ENCODE measurements at regions not wholly inside any gene's neighbourhood (a gene's known extent, or its start where the extent isn't known, plus 50 kb on each side); places are given as distances from the start of the nearest gene placed in this dataset.

- DNase-seq = no peak
Observed at GRCh38 chr4:123878976-123879375, 482.4 kb downstream of the SPRY1 start.

DNA sequence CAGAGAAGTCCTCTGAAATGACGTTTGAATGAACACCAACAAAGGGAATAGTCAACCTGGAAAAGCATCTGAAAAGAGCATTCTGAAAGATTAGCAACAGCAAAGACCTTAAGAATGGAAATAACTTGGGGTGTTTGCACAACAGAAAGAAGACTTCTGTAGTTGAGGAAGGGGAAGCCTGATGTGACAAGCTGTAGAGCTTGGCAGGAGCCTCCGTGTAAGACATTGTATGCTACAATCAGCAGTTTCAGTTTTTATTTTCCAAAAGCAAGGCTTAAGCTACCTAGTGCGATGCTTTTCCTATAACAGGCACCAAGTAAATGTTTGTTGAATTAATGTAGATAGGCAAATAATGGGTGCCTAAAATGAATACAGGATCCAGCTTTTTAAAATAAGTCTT, 484.0 kb downstream of the SPRY1 start:
- DNase-seq = no peak

- DNase-seq = no peak
Observed at GRCh38 chr4:123884922-123885321, 488.3 kb downstream of the SPRY1 start.

- DNase-seq = no peak
Observed at GRCh38 chr4:123889507-123889906, 492.9 kb downstream of the SPRY1 start.

DNA sequence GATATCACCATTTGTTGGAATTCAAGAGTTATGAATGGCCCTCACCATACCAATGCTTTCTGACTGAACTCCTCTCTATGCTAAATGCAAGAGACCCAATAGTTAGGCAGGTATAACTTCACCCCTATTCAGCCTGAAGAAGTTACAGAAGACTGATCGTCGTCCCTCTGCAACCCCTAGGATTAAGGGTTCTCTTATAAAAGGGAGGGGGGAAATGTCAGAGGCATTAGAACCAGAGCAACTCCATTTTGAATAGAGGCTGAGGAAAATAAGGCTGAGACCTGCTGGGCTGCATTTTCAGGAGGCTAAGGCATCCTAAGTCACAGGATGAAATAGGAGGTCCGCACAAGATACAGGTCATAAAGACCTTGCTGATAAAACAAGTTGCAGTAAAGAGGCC, 494.3 kb downstream of the SPRY1 start:
- no peak for DNase-seq

DNA sequence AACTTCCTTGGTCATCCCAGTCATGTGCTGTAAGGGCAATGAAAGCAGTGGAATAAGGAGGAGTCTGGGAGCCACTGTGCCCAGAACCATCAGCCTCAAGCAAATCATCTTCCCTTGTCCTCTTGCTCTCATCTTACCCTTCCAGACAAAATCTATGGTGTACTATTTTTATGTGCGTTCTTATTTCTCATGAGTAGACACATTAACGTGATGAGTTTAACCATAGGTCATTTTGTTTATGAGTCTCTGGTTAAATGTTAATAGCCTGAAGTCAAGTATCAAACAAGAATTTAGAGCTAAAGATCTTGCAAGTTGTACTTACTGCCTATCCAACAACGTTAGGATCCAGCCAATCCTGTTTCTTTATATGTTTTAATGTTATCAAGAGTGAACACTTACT, 495.3 kb downstream of the SPRY1 start:
- DNase-seq = peak; percentile 67

- DNase-seq = peak; percentile 28
Observed at GRCh38 chr4:123892368-123892976, 495.9 kb downstream of the SPRY1 start.

DNA sequence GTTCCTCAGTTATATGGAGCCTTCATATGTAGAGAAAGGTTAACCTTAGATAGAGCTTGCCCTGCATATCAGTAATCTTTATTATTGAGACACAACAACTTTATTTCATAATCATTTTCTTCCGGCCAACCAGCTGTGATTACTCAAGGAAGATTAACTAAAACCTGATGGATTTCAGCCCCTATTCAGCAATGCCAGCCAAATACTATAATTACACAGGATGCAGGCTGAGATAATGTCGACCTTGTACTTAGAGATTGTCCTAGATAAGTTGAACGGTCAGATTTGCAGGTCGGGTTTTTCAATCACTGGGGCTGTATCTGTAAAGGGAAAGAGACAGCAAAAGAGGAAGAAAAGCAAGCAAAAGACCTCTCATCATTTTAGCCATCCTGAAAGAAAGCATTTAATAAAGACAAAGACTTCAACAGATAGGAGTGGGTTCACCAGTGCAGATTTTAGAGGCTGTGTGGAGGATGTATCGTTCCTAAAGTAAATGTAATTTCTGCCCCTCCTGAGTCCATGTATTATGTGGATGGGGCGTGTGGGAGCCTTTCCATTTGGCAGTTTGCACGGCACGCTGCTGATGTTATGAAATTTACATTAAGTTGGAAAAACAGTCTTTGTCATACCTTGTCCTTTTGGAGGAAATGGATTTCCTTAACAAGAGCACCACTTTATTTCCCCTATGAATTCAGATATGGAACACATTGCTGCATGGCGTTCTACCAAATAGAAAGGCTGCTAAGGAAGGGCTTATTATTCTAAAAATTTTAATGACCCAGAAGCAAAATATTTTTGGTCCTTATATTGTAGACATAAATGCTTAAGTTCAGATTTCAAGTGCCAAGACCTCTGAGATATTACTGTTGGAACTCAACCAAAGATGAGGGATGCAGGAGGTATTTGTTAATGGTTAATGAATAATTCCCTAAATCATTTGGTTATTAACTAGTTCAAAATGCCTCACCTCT, 496.7 kb downstream of the SPRY1 start:
- peak; percentile 34 for DNase-seq

DNA sequence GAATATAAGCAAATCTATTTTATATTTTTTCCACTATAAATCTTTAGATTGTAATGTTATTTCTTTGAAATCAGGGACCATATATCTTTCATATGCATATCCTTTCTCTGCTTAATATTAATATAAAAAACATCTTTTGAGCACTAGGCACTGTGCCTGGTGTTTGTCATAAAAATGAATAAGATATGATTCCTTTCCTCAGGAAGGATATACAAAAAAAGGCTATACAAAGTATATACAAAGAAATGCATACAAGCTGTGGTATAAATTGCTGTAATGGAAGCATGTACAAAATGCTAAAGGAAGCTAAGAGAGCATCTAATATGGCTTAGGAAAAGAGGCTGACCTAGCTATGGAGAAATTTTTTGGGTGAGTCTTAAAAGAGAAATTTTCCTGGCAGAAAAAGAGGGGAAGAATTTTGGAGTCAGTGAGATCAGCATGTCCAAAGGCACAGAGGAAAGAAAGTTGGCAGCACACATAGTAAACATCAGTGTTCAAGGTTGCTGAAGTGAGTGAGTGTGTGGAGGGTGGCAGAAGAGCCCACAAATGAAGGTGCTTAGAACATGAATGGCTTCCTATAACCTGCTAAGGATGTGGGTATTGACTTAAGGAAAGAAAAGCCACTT, 500.0 kb downstream of the SPRY1 start:
- no peak for DNase-seq

GRCh38 chr4:123898946-123899666, 502.5 kb downstream of the SPRY1 start:
- DNase-seq = no peak

GRCh38 chr4:123904882-123905281, 508.3 kb downstream of the SPRY1 start:
- no peak for DNase-seq

- no peak for DNase-seq
Observed at GRCh38 chr4:123913598-123913997, 517.0 kb downstream of the SPRY1 start.

DNA sequence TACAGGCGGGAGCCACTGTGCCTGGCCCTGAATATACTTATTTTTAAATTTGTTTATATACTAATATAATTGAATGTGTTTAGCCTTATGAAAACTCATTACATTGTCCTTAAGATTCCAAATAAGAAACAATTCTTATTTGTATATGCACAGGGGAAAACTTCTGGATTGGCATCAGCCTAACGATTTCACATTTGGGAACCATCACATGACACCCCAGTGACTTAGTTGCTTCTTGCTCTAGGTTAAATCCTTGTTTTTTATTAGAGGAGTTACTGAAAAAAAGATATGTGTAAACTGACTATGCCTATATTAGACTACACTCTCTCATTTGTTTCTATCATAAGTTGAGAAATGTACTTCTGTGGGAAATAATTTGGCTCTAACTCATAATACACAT, 520.2 kb downstream of the SPRY1 start:
- DNase-seq = no peak

DNA sequence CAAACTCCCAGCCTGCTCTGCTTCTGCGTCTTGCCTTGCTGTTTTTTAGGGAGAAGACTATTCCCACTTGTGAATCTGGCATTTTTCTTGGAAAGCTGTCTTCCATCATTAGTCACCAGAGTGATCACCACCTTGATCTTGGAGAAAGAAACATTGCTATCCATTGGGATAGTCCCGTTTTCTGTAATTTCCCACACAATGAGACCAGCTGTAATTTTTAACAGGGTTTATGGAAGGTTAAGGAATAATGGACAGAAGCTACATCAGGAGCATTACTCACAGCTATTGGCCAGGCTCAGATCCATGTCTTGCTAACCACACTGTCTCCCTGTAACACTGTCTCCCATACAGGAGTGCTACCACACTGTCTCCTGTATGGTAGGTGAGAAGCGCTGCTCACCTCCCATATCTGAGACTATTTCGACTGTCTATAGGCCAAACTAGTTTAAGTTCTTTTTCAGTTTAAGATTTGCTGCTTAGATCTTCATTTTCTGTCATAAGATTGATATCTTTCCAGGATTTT, 523.0 kb downstream of the SPRY1 start:
- no peak for DNase-seq

GRCh38 chr4:123921339-123921738, 524.7 kb downstream of the SPRY1 start:
- no peak for DNase-seq

DNA sequence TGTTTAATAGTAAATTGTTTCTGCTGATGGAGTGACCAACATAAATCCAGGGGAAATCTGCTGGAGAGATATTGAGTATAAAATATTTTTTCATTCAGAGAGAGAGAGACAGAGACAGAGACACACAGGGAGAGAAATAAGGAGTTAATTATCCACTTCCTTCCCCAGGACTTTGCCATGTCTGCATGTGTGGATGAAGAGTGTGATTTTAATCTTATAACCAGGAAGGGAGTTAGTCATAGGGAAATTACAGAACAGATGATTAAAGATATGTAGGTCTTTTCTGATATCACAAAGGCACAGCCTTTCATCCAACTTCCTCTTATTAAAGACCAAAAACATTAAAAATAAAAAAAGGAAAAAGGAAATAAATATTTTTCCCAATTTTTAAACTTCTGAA, 526.3 kb downstream of the SPRY1 start:
- no peak for DNase-seq

GRCh38 chr4:123924536-123924935, 527.9 kb downstream of the SPRY1 start:
- no peak for DNase-seq

DNA sequence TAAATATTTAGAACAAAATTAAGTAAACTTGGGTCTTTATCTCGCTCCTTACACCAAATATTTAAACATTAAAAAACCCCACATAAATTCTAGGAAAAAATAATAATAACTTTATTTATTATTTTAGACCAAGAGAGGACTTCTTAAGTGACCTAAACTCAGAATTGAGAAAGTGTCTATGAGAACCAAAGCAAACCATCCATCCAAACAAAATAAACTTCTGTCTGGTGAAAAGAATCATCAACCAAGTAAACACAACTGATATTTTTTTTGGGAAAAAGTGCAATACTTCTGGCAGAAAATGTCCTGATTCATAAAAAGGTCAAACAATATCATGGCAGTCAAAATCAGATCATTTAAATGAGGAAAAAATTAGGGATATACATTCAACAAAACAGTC, 533.0 kb downstream of the SPRY1 start:
- DNase-seq = no peak

- no peak for DNase-seq
Observed at GRCh38 chr4:123930996-123931395, 534.4 kb downstream of the SPRY1 start.

GRCh38 chr4:123934096-123934495, 537.5 kb downstream of the SPRY1 start:
- DNase-seq = no peak

DNA sequence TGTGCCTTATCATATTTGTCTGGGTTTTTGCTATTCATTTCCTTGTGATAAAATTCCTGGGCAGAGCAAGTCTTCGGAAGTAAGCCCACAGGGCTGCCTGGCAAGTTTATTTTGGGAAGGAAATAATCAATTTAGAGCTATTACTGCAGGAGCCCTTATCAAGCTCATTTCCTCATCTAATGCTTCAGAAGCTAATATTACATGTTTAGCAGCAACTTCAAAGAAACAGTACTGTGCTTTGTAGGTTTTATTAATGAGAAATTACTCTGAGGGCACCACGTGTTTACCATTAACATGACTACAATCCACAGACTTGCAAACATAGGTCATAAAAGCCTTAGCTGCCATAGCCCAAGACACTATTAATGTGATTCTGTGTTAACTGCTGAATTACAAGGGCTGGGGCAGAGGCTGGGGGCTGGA, 540.0 kb downstream of the SPRY1 start:
- DNase-seq = peak; percentile 22

DNA sequence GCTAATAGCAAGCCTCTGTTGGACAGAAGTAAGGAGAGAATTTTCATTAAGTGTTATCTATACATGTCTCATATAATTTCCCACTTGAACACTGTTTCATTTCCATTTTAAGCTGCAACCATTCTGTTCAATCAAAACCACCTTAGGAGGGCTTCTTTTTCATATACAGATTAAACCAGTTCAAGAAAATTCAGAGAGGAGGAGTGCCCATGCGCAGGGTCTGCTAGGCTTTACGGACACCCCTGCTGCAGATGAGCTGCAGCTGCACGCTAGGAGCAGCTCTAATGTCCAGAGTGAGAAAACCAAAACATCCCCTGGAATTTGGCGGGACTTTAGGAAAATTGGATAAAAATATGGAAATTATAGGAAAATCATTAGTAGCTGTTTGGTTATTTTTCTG, 541.0 kb downstream of the SPRY1 start:
- no peak for DNase-seq
